Heart left ventricle (tissue), 16 donors: ENCODE measurements at regions not wholly inside any gene's neighbourhood (a gene's known extent, or its start where the extent isn't known, plus 50 kb on each side); places are given as distances from the start of the nearest gene placed in this dataset.
"Not testable (repeated sequence)": the region's sequence is repeated elsewhere in the genome, so short reads cannot be mapped to it uniquely, and the experiment has no call there.

ENCODE experiments used
- ATAC-seq, 4 donors: fragments of 200-7000 bp; cut with Tn5 transposase; one replicate each; pipeline ENCODE4 v1.9.1; 2020 to 2022; ENCODE audit warnings: moderate library complexity in 4 of 4, mild to moderate bottlenecking in 3 of 4, moderate number of reproducible peaks in 1 of 4
- DNase-seq, 5 donors: peaks; one replicate each; pipeline ENCODE4 v3.0.0-alpha.2; 2020
- H3K27ac ChIP-seq, 12 donors: fragments of 200-600 bp; sonication (generic) in 4 of 12; one replicate each; pipeline versions ENCODE4 v1.5.0 to v1.8.0; 2016 to 2022; ENCODE audit warnings: mild to moderate bottlenecking in 2 of 12
- H3K27me3 ChIP-seq, 9 donors: fragments of 200-600 bp; sonication (generic) in 2 of 9; one replicate each; pipeline versions ENCODE4 v1.5.1 to v1.8.0; 2016 to 2022; ENCODE audit warnings: mild to moderate bottlenecking in 3 of 9
- H3K36me3 ChIP-seq, 9 donors: fragments of 200-600 bp; sonication (generic) in 2 of 9; one replicate each; pipeline versions ENCODE4 v1.5.0 to v1.8.0; 2018 to 2022; ENCODE audit warnings: mild to moderate bottlenecking in 2 of 9
- H3K4me1 ChIP-seq, 12 donors: fragments of 200-600 bp; sonication (generic) in 4 of 12; one replicate each; pipeline versions ENCODE4 v1.5.0 to v1.8.0; 2016 to 2022; ENCODE audit warnings: mild to moderate bottlenecking in 3 of 12
- H3K4me3 ChIP-seq, 12 donors: fragments of 200-600 bp; sonication (generic) in 4 of 12; one replicate each; pipeline versions ENCODE4 v1.5.0 to v1.8.0; 2017 to 2022; ENCODE audit warnings: mild to moderate bottlenecking in 9 of 12, moderate library complexity in 4 of 12
- H3K9me3 ChIP-seq, 12 donors: fragments of 200-600 bp; sonication (generic) in 4 of 12; one replicate each; pipeline versions ENCODE4 v1.5.0 to v1.8.0; 2016 to 2022; ENCODE audit warnings: mild to moderate bottlenecking in 1 of 12
- CTCF ChIP-seq, 12 donors: fragments of 200-600 bp; sonication (generic) in 4 of 12; IDR thresholded peaks; one replicate each; pipeline versions ENCODE4 v1.5.0 to v1.8.0; 2018 to 2022; ENCODE audit warnings: antibody characterized with exemption in 12 of 12, mild to moderate bottlenecking in 5 of 12
- POLR2A ChIP-seq, 2 donors: fragments of 450-650 bp; IDR thresholded peaks; one replicate each; pipeline ENCODE4 v1.6.1; 2017; ENCODE audit warnings: antibody characterized with exemption in 2 of 2, mild to moderate bottlenecking in 2 of 2, moderate library complexity in 2 of 2
- WGBS, 4 donors: extraction: QIAGEN DNeasy Blood & Tissue Kit in 2 of 4; methylation state at CpG; one replicate each; pipeline versions ENCODE4 v1.1.5 to v1.1.7; 2013 to 2018; 5-methylcytosine and 5-hydroxymethylcytosine counted together
- intact Hi-C, 10 donors: fragments of 100-400 bp; cut with DNase I; formaldehyde crosslinking; loops; one replicate each; pipeline versions ENCODE4 v1.11.1 to v1.14.2; 2022
- donor health status: ischemic (EF 13 %, LVEDD 7.1; RV severe dilation, severe dysfunction).
- donor health status: healthy with polysubstance abuse.
- donor health status: DM: no; HTN: yes; CAD: no.
- donor health status: DM: no; HTN: no; CAD: no.
- donor health status: ischemic (EF 25% LVEDD 6.9; RV normal size, moderate dysfunction).
- donor health status: ischemic (EF 25% LVEDD 5.7; RV mildly dilated, moderate dysfunction).
- donor health status: healthy.
- donor health status: DM: yes; HTN: yes; CAD: no.
- donor health status: ischemic (EF 35%, LVEDD 5.7; RV mildly dilated, moderate dysfunction).
- donor health status: nonischemic (EF 11% LVEDD 7.7; RV severe dilation, severe dysfunction).
- donor health status: DM: yes; HTN: yes; CAD: no.
- donor health status: PGD.
- donor health status: ischemic (EF 29% LVEDD 5.4; RV normal size, mild dysfunction).
- donor health status: nonischemic (EF 23%, LVEDD 6.1; RV moderate dilation, normal function).

GRCh38 chrY:21600170-21600569, 65.5 kb downstream of the RBMY1A1 start:
- 56 to 70% methylated on average over 6 of the region's 6 CpGs; no CpG with 5 or more reads in 2 of the 4 donors for WGBS, 4 donors
- Histone ChIP-seq H3K27ac (no peak overlapping the region), H3K4me1 (peaks cover 0 to 10% (median 0%) of the 10 kb centered on the region in 12 donors), H3K27me3 (no peaks in the 10 kb centered on the region), H3K36me3 (no peaks in the 10 kb centered on the region), H3K9me3 (no peaks in the 10 kb centered on the region), H3K4me3 (no peak overlapping the region)
- no peak for TF ChIP-seq POLR2A (IDR thresholded peaks at IDR 0.05)
- DNase-seq (peak in 2 of 5 donors; percentile 15 to 21), ATAC-seq (peak in 1 of 4 donors; percentile 89)
- intact Hi-C loops, result no loop called here

GRCh38 chrY:21601524-21601923, 66.8 kb downstream of the RBMY1A1 start:
- 28 to 32% methylated on average over 2 of the region's 2 CpGs; no CpG with 5 or more reads in 2 of the 4 donors for WGBS, 4 donors
- TF ChIP-seq CTCF (IDR thresholded peaks at IDR 0.05) (no peak), POLR2A (IDR thresholded peaks at IDR 0.05) (no peak)

GRCh38 chrY:21602590-21602989, 67.9 kb downstream of the RBMY1A1 start:
- Histone ChIP-seq H3K4me1 (peaks cover 0 to 10% (median 0%) of the 10 kb centered on the region in 12 donors), H3K27ac (no peak overlapping the region), H3K27me3 (no peaks in the 10 kb centered on the region), H3K36me3 (no peaks in the 10 kb centered on the region), H3K9me3 (no peaks in the 10 kb centered on the region), H3K4me3 (no peak overlapping the region)
- WGBS, 4 donors, result 16 to 57% methylated on average over 2 of the region's 2 CpGs; no CpG with 5 or more reads in 2 of the 4 donors
- ATAC-seq (peak in 2 of 4 donors; percentile 77 to 94), DNase-seq (peak in 3 of 5 donors; percentile 60 to 82 (median 71))
- intact Hi-C loops, result no loop called here
- no peak for TF ChIP-seq POLR2A (IDR thresholded peaks at IDR 0.05)
- no peak for TF ChIP-seq CTCF (IDR thresholded peaks at IDR 0.05)

More at GRCh38 chrY:21601524-21601923, 66.8 kb downstream of the RBMY1A1 start:
- intact Hi-C loops, result no loop called here
- no peak overlapping the region for H3K4me3 ChIP-seq
- no peak for ATAC-seq
- no peak overlapping the region for H3K27ac ChIP-seq
- peaks cover 0 to 10% (median 0%) of the 10 kb centered on the region in 12 donors for H3K4me1 ChIP-seq
- H3K9me3 ChIP-seq, result no peaks in the 10 kb centered on the region
- H3K27me3 ChIP-seq, result no peaks in the 10 kb centered on the region
- H3K36me3 ChIP-seq, result no peaks in the 10 kb centered on the region
- DNase-seq, result no peak

- TF ChIP-seq CTCF (IDR thresholded peaks at IDR 0.05) (no peak), POLR2A (IDR thresholded peaks at IDR 0.05) (no peak)
- H3K9me3 ChIP-seq, result no peaks in the 10 kb centered on the region
- ATAC-seq (peak in 1 of 4 donors; percentile 26), DNase-seq (no peak)
- H3K4me1 ChIP-seq, result no peaks in the 10 kb centered on the region
- no peaks in the 10 kb centered on the region for H3K36me3 ChIP-seq
- no peak overlapping the region for H3K4me3 ChIP-seq
- intact Hi-C loops, result no loop called here
- H3K27ac ChIP-seq, result no peak overlapping the region
- H3K27me3 ChIP-seq, result no peaks in the 10 kb centered on the region
Measured at GRCh38 chrY:21636137-21636536, 101.5 kb downstream of the RBMY1A1 start.

- no peak for DNase-seq
- TF ChIP-seq POLR2A (IDR thresholded peaks at IDR 0.05) (no peak), CTCF (IDR thresholded peaks at IDR 0.05) (no peak)
- H3K4me1 ChIP-seq, result no peaks in the 10 kb centered on the region
- no peaks in the 10 kb centered on the region for H3K27me3 ChIP-seq
- H3K36me3 ChIP-seq, result no peaks in the 10 kb centered on the region
- intact Hi-C loops, result no loop called here
- H3K9me3 ChIP-seq, result no peaks in the 10 kb centered on the region
- no peak overlapping the region for H3K27ac ChIP-seq
- 57 to 71% methylated on average over 1 of the region's 1 CpG; no CpG with 5 or more reads in 2 of the 4 donors for WGBS, 4 donors
- no peak overlapping the region for H3K4me3 ChIP-seq
- no peak for ATAC-seq
Measured at GRCh38 chrY:21650496-21650895, 115.8 kb downstream of the RBMY1A1 start.

GRCh38 chrY:21659057-21659456, 124.4 kb downstream of the RBMY1A1 start:
- intact Hi-C loops, H3K27me3 ChIP-seq, H3K36me3 ChIP-seq, H3K4me3 ChIP-seq, H3K4me1 ChIP-seq, DNase-seq, H3K9me3 ChIP-seq: not testable (repeated sequence)
- H3K27ac ChIP-seq, result peak overlapping the region in 1 of 12 donors; percentile 42
- ATAC-seq, result peak in 2 of 4 donors; percentile 89 to 99

GRCh38 chrY:21679590-21679989, 144.9 kb downstream of the RBMY1A1 start:
- peak in 2 of 4 donors; percentile 61 to 69 for ATAC-seq
- H3K4me1 ChIP-seq, H3K27ac ChIP-seq, H3K4me3 ChIP-seq, intact Hi-C loops, H3K9me3 ChIP-seq, H3K36me3 ChIP-seq, DNase-seq, H3K27me3 ChIP-seq: not testable (repeated sequence)
- 48 to 74% methylated on average over 2 of the region's 2 CpGs; no CpG with 5 or more reads in 2 of the 4 donors for WGBS, 4 donors
